Gastrocnemius medialis (tissue), 4 donors: ENCODE measurements at regions not wholly inside any gene's neighbourhood (a gene's known extent, or its start where the extent isn't known, plus 50 kb on each side); places are given as distances from the start of the nearest gene placed in this dataset.

ENCODE experiments used
- CTCF ChIP-seq, 5 experiments: fragments of 450-650 bp in 3 of 5; fragments of 200-600 bp in 2 of 5; sonication (generic) in 2 of 5; IDR thresholded peaks in 4 of 5; conservative IDR thresholded peaks in 1 of 5; 1 replicate in 4 of 5; 2 replicates in 1 of 5; pipeline ENCODE4 v1.5.1; 2016 to 2019; ENCODE audit warnings: antibody characterized with exemption in 5 of 5, mild to moderate bottlenecking in 3 of 5, moderate library complexity in 3 of 5
- POLR2A ChIP-seq, 2 donors: fragments of 450-650 bp; IDR thresholded peaks; one replicate each; pipeline ENCODE4 v1.6.1; 2017; ENCODE audit warnings: antibody characterized with exemption in 2 of 2, mild to moderate bottlenecking in 2 of 2, moderate library complexity in 2 of 2

DNA sequence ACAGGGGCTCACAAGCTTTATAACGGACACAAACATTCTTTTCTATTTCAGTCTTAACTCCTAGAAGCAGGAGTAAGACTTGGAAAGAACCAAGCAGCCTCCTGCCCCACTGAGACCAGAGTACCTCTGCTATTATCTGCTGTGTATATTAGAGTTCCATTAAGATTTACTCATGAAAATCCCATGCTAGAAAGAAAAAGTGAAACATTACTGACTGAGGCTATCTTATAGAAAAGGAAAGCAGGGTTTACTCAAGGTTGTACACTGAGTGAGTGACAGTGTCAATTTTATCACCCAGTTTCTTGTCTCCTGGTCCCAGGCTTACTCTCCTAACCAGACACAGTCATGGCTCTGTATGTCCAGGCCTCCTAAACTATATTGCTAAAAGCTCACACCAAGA, 97.9 kb upstream of the SOX2 start:
- TF ChIP-seq CTCF (IDR thresholded peaks at IDR 0.05 in 4 of 5, conservative IDR thresholded peaks at IDR 0.05 in 1 of 5) (no peak), POLR2A (IDR thresholded peaks at IDR 0.05) (no peak)
